Inflammatory macrophage treated with lipopolysaccharide for 4 hours (primary cell): ENCODE measurements at regions not wholly inside any gene's neighbourhood (a gene's known extent, or its start where the extent isn't known, plus 50 kb on each side); places are given as distances from the start of the nearest gene placed in this dataset.

Experiments used
- DNase-seq: peaks from one replicate; pipeline ENCODE4 v3.0.0-alpha.2; 2020

- peak; percentile 47 for DNase-seq
Observed at GRCh38 chr2:118169359-118170005, 81.2 kb downstream of the INSIG2 start.

DNA sequence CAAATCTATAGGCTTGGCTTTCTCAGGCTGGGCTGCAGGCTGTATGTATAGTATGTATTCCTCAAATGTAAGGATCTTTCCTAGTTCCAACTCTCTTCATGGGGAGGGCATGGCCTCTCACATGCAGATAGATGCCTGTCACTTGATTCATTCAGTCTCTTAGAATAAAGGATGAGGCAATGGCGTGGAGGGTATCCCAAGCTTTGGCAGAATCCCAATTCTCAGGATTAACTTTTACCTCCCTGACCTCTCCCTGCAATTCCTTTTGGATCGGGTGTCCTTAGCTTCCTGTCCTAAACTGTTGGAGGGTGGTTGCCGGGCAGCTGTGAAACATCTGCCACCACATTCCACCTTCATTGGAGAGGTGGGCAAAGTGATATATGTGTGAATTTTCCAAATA is 80.3 kb downstream of the INSIG2 start:
- no peak for DNase-seq

GRCh38 chr2:118167026-118167425 is 78.8 kb downstream of the INSIG2 start:
- no peak for DNase-seq

DNA sequence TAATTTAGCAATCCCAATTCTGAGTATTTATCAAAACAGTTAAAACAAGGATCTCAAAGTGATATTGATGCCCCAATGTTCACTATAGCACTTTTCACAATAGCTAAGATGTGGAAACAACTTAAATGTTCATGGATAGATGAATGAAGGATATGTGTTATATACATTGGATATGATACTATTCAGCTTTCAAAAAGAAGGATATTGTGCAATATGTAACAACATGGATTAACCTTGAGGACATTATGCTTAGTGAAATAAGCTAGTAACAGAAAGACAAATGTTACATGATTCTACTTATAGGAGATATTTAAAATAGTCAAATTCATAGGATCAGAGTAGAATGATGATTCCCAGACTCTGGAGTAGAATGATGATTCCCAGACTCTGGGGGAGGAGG is 78.0 kb downstream of the INSIG2 start:
- DNase-seq: no peak

GRCh38 chr2:118165595-118165994 is 77.3 kb downstream of the INSIG2 start:
- DNase-seq: no peak
